ENCODE measurements at regions not wholly inside any gene's neighbourhood (a gene's known extent, or its start where the extent isn't known, plus 50 kb on each side); places are given as distances from the start of the nearest gene placed in this dataset.
"Not testable (repeated sequence)": the region's sequence is repeated elsewhere in the genome, so short reads cannot be mapped to it uniquely, and the experiment has no call there.

- DNase-seq (ENCODE audit: low spot score): no peak
These were observed 466.9 kb upstream of the NRSN1 start for GRCh38 chr6:23659125-23659524.

GRCh38 chr6:23661549-23661948, 464.5 kb upstream of the NRSN1 start:
- DNase-seq (ENCODE audit: low spot score): no peak

GRCh38 chr6:23663096-23663495, 462.9 kb upstream of the NRSN1 start:
- no peak for DNase-seq (ENCODE audit: low spot score)

DNA sequence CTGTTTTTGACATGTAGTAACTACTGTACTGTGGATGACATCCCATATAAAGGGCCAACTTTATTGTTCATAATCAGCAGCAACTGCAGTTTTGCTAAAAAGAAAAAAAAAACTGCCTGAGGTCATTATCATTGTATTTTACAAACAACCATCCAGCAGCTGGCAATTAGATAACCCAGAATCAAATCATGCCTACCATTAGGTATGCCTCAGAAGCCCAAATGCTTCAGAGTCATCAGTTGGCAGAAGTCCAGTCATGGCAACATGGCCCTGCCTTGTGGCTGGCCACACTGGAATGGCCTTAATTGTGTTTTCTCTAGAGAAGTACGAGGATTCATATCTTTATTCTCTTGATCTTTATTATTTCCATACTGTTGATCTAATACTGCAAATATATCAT, 462.4 kb upstream of the NRSN1 start:
- DNase-seq (ENCODE audit: low spot score): no peak

DNA sequence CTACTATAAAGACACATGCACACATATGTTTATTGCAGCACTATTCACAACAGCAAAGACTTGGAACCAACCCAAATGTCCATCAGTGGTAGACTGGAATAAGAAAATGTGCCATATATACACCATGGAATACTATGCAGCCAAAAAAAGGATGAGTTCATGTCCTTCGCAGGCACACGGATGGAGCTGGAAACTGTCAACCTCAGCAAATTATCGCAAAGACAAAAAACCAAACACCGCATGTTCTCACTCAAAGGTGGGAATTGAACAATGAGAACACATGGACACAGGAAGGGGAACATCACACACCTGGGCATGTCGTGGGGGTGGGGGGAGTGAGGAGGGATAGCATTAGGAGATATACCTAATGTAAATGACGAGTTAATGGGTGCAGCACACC, 460.1 kb upstream of the NRSN1 start:
- not testable (repeated sequence) for DNase-seq (ENCODE audit: low spot score)

GRCh38 chr6:23672737-23673136, 453.3 kb upstream of the NRSN1 start:
- DNase-seq (ENCODE audit: low spot score): no peak

- DNase-seq (ENCODE audit: low spot score): no peak
These were observed 447.4 kb upstream of the NRSN1 start for GRCh38 chr6:23678626-23679025.

DNA sequence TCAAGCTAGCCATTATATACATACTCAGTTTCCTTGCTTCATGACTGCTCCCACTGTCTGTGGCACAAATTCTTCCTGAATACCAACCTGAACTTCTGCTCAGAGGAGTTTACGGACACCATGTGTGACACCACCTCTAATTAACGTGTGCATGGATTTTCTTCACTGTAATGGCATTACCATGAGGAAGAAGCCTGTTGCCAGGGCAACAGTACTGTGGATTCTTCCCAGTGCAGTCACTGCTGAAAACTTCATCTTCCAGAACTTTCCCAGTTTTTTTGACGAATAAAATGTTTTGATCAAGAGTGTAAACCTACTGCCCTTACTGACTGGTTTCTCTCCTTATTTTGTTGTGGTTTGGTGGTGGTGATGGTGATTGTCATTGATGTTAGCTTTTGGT, 444.3 kb upstream of the NRSN1 start:
- DNase-seq (ENCODE audit: low spot score): no peak

GRCh38 chr6:23688650-23689049, 437.4 kb upstream of the NRSN1 start:
- no peak for DNase-seq (ENCODE audit: low spot score)

GRCh38 chr6:23690453-23691049, 435.5 kb upstream of the NRSN1 start:
- no peak for DNase-seq (ENCODE audit: low spot score)

DNA sequence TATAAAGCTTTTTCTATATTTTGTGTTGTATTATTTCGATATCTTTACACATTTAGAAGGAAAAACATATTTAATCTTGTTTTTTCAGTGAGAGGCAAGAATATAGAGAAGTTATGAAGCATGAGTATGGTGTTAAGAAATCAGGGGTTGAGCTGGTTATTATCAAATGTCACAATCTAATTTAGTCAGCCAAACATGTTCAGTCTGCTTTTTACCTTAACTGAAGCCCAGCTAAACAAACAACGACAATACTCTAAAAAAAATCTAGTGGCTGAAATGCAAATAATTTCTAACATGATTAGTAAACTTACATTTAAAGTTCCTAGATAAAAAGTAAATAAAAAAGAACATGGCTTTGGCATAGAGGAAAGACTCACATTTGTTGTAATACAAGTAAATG, 433.8 kb upstream of the NRSN1 start:
- DNase-seq (ENCODE audit: low spot score): no peak

GRCh38 chr6:23696992-23697391, 429.0 kb upstream of the NRSN1 start:
- DNase-seq (ENCODE audit: low spot score): no peak

DNA sequence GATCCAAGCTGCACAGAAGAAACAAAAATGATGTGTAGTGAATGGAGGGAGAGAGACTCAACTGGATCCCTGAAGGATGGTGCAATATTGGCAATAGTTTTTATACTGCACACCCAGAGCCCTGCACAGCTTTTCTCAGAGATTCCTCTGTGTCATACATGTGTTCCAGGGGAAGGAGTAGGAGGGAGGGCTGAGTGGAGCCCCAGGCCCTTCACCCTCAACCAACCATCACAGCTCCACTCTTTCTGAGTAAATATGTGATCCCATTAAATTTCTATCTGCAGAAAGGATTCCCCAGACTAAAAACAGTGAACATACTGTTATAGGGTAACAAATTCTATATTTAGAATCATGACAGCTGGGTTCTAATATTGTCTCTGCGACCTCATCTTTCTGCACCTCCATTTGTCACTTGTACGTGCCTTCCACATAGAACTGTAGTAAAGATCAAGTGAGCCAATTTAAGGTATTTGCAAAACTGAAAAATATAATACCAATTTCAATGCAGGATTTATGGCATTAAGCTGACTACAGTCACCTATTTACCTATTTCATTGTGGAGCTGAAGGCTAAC, 421.4 kb upstream of the NRSN1 start:
- no peak for DNase-seq (ENCODE audit: low spot score)

- no peak for DNase-seq (ENCODE audit: low spot score)
These were observed 420.3 kb upstream of the NRSN1 start for GRCh38 chr6:23705697-23706096.

- DNase-seq (ENCODE audit: low spot score): no peak
These were observed 413.3 kb upstream of the NRSN1 start for GRCh38 chr6:23712756-23713155.

DNA sequence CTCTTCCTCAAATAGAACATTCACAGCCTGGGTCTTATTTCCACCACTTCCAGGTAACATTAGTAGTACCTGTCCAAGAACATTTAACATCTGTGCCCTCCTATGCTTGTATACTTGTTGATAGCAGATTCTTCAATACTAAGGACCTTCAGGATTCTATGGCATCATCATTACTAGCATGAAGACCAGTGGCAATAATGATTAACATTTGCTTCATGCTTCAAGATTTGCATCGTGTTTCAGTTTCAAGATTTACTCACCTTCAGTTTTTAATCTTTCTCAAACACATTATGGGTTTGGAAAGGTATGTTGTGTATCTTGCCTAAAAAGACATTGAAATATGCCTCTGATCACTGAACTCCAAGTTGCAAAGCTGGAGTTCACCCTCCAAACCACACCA, 412.8 kb upstream of the NRSN1 start:
- DNase-seq (ENCODE audit: low spot score): no peak

DNA sequence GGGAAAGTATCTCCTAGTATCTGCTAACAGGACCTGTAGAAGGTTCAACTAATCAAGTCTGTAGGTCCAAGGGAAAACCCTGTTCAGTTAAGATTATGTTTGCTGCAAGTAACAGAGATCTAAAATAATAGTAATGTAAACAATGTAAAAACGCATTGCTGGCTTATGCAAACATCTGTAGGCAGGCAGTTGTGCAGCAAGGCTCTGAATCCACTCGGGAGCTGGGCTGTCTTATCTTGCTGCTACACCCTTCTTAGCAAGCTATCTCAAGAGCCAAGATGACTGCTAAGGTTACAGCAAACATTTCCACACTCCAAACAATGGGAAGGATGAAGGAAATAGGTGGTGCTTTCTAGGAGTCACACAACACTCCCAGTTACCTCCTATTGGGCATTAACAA, 397.3 kb upstream of the NRSN1 start:
- no peak for DNase-seq (ENCODE audit: low spot score)

- DNase-seq (ENCODE audit: low spot score): no peak
These were observed 394.4 kb upstream of the NRSN1 start for GRCh38 chr6:23731609-23732008.

DNA sequence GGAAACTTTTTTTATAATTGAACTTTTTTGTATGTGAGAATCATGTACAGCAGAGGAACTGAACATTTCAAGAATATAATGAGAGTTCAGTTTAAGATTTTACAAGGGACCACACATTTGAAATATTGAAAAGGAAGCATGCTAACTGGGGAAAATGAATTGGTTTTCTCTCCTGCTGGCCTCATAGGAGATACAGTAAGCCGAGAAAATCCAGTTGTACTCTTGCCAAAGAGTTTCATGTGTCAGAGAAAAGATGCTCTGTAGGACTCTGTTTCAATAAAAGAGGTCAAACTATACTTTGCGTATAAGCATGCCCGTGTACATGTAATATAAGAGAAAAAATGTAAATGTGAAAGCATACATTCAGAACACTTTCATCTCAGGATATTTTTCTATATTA, 393.5 kb upstream of the NRSN1 start:
- DNase-seq (ENCODE audit: low spot score): no peak

- no peak for DNase-seq (ENCODE audit: low spot score)
These were observed 390.9 kb upstream of the NRSN1 start for GRCh38 chr6:23735151-23735550.

- no peak for DNase-seq (ENCODE audit: low spot score)
These were observed 389.4 kb upstream of the NRSN1 start for GRCh38 chr6:23736577-23736976.

DNA sequence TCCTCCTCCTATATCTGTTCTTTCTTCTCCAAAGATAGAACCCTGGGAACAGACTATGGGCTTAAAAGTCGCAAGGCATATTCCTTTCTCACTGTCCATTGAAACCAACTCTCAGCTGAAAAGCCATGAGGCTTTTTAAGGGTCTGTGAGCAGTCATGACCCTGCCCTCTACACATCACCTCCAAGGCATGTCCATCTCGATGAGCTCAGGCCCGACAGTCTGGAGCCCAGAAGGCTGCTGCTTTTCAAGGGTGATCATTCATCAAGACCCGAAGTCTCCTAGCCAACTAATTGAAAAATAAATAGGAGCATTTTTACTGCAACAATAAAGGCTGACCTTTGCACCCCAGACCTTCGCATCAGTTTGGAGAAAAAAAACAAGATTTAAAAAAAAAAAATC, 378.8 kb upstream of the NRSN1 start:
- DNase-seq (ENCODE audit: low spot score): no peak

- no peak for DNase-seq (ENCODE audit: low spot score)
These were observed 373.6 kb upstream of the NRSN1 start for GRCh38 chr6:23752414-23752813.

- no peak for DNase-seq (ENCODE audit: low spot score)
These were observed 371.8 kb upstream of the NRSN1 start for GRCh38 chr6:23754197-23754596.

DNA sequence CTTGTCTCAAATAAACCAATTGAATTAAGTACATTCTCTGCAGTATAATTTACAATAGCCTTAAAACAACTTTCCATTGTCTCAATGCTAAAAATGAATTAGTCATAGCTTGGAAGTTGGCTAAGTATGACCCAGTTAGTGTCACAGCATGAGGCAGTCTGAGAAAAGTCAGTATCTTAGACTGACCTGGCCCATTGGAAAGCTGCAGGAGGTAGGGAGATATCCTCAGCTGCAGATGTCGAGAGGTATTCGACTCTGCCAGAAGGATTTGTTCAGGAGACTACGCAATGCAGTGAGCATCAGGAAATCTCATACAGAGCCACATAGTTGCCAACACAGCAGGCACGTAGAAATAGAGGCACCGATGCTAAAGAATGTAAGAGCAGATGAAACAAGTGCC, 350.9 kb upstream of the NRSN1 start:
- no peak for DNase-seq (ENCODE audit: low spot score)

Data from ecto neural progenitor cell (in vitro differentiated cells).